GM23338 (cell line): ENCODE measurements at regions not wholly inside any gene's neighbourhood (a gene's known extent, or its start where the extent isn't known, plus 50 kb on each side); places are given as distances from the start of the nearest gene placed in this dataset.

Source experiments
- ATAC-seq: fragments of 200-7000 bp; cut with Tn5 transposase; 3 replicates; pipeline ENCODE4 v1.9.1; 2020
- DNase-seq: peaks from one replicate; pipeline ENCODE4 v3.0.0-alpha.2; 2015; ENCODE audit warnings: low spot score
- H2AFZ ChIP-seq: fragments of 200-600 bp; sonication (generic); 2 replicates; pipeline ENCODE4 v1.8.0; 2016; ENCODE audit warnings: antibody characterized with exemption, mild to moderate bottlenecking, moderate library complexity
- H3F3A ChIP-seq: fragments of 200-600 bp; sonication (generic); replicated peaks from 2 replicates; pipeline ENCODE4 v1.8.0; 2017; ENCODE audit warnings: antibody characterized with exemption, mixed run types, low read depth
- H3K27ac ChIP-seq: fragments of 200-600 bp; sonication (generic); 2 replicates; pipeline ENCODE4 v1.6.1; 2016; ENCODE audit warnings: low read depth
- H3K27me3 ChIP-seq: fragments of 200-600 bp; sonication (generic); 2 replicates; pipeline ENCODE4 v1.8.0; 2016; ENCODE audit warnings: mild to moderate bottlenecking, mixed run types, moderate library complexity; ENCODE audit not compliant: insufficient read depth
- H3K36me3 ChIP-seq: fragments of 200-600 bp; sonication (generic); 2 replicates; pipeline ENCODE4 v1.8.0; 2016; ENCODE audit warnings: mild to moderate bottlenecking; ENCODE audit not compliant: insufficient read depth
- H3K4me1 ChIP-seq: fragments of 200-600 bp; sonication (generic); 2 replicates; pipeline ENCODE4 v1.8.0; 2016; ENCODE audit warnings: mild to moderate bottlenecking, moderate library complexity; ENCODE audit not compliant: insufficient read depth
- H3K4me2 ChIP-seq: fragments of 200-600 bp; sonication (generic); 2 replicates; pipeline ENCODE4 v1.7.1; 2017; ENCODE audit warnings: mixed run types
- H3K4me3 ChIP-seq: fragments of 200-600 bp; sonication (generic); 2 replicates; pipeline ENCODE4 v1.6.1; 2016; ENCODE audit warnings: mixed run types
- H3K79me2 ChIP-seq: fragments of 200-600 bp; sonication (generic); replicated peaks from 2 replicates; pipeline ENCODE4 v1.8.0; 2017; ENCODE audit warnings: mild to moderate bottlenecking; ENCODE audit not compliant: insufficient read depth
- H3K9me2 ChIP-seq: fragments of 200-600 bp; sonication (generic); 2 replicates; pipeline ENCODE4 v1.8.0; 2017; ENCODE audit not compliant: insufficient read depth
- H4K20me1 ChIP-seq: fragments of 200-600 bp; sonication (generic); replicated peaks from 2 replicates; pipeline ENCODE4 v1.8.0; 2017; ENCODE audit warnings: mild to moderate bottlenecking; ENCODE audit not compliant: insufficient read depth
- H3K27ac Mint-ChIP-seq: 2 replicates; pipeline ENCODE4 v1.8.0; 2020; ENCODE audit warnings: inconsistent platforms, mild to moderate bottlenecking, moderate library complexity, mixed read lengths
- H3K27me3 Mint-ChIP-seq: 3 replicates; pipeline ENCODE4 v1.8.0; 2022; ENCODE audit warnings: low read depth, mild to moderate bottlenecking, moderate library complexity, mixed read lengths, inconsistent platforms; ENCODE audit not compliant: insufficient read depth, poor library complexity
- H3K36me3 Mint-ChIP-seq: 3 replicates; pipeline ENCODE4 v1.8.0; 2021; ENCODE audit warnings: low read depth, mild to moderate bottlenecking, inconsistent platforms, moderate library complexity, mixed read lengths
- H3K4me1 Mint-ChIP-seq: 3 replicates; pipeline ENCODE4 v1.8.0; 2020; ENCODE audit warnings: mild to moderate bottlenecking, inconsistent platforms, mixed read lengths
- H3K4me3 Mint-ChIP-seq: 3 replicates; pipeline ENCODE4 v1.8.0; 2021; ENCODE audit warnings: moderate library complexity, mild to moderate bottlenecking, inconsistent platforms, mixed read lengths
- H3K9me3 Mint-ChIP-seq: 3 replicates; pipeline ENCODE4 v1.8.0; 2020; ENCODE audit warnings: moderate library complexity, mild to moderate bottlenecking, inconsistent platforms, mixed read lengths
- CREB1 ChIP-seq: fragments of 250-450 bp; sonication (Bioruptor Pico); IDR thresholded peaks from 2 replicates; pipeline ENCODE4 v1.5.0; 2020; ENCODE audit warnings: low read depth, mild to moderate bottlenecking, moderate library complexity
- CTCF ChIP-seq, 2 experiments: fragments of 200-600 bp in 1 of 2; sonication (generic) in 1 of 2; conservative IDR thresholded peaks; 2 replicates each; pipeline versions ENCODE4 v1.5.1 to v1.6.1; 2016 to 2017; ENCODE audit warnings: antibody characterized with exemption in 2 of 2, low read depth in 2 of 2, mild to moderate bottlenecking in 2 of 2, moderate library complexity in 1 of 2
- EZH2 ChIP-seq: fragments of 200-600 bp; sonication (generic); IDR thresholded peaks from one replicate; pipeline ENCODE4 v1.8.0; 2017; ENCODE audit warnings: antibody characterized with exemption, mild to moderate bottlenecking, low read depth; ENCODE audit not compliant: unreplicated experiment
- EZH2phosphoT487 ChIP-seq: fragments of 200-600 bp; sonication (generic); IDR thresholded peaks from one replicate; pipeline ENCODE4 v1.8.1; 2018; ENCODE audit warnings: antibody characterized with exemption; ENCODE audit not compliant: unreplicated experiment
- JUNB ChIP-seq: IDR thresholded peaks from one replicate; pipeline ENCODE4 v1.6.1; 2016; ENCODE audit warnings: antibody characterized with exemption; ENCODE audit not compliant: unreplicated experiment
- NANOG ChIP-seq: IDR thresholded peaks from 2 replicates; pipeline ENCODE4 v1.6.1; 2016; ENCODE audit warnings: antibody characterized with exemption, borderline replicate concordance
- POLR2AphosphoS5 ChIP-seq: IDR thresholded peaks from 2 replicates; pipeline ENCODE4 v1.6.1; 2016; ENCODE audit warnings: antibody characterized with exemption, low read depth
- STAT1 ChIP-seq: IDR thresholded peaks from one replicate; pipeline ENCODE4 v1.6.1; 2016; ENCODE audit warnings: antibody characterized with exemption; ENCODE audit not compliant: unreplicated experiment
- ZNF114 ChIP-seq: fragments of 250-450 bp; sonication (Bioruptor Pico); IDR thresholded peaks from 2 replicates; pipeline ENCODE4 v1.5.0; 2020; ENCODE audit warnings: mild to moderate bottlenecking, moderate library complexity
- ZNF331 ChIP-seq: fragments of 250-450 bp; sonication (Bioruptor Pico); IDR thresholded peaks from 2 replicates; pipeline ENCODE4 v1.5.0; 2020; ENCODE audit warnings: low read depth, mild to moderate bottlenecking, moderate library complexity
- ZNF462 ChIP-seq: fragments of 250-450 bp; sonication (Bioruptor Pico); IDR thresholded peaks from 2 replicates; pipeline ENCODE4 v1.5.0; 2020; ENCODE audit warnings: mild to moderate bottlenecking, moderate library complexity
- TF ChIP-seq, protein P1 (sequence below): IDR thresholded peaks from 2 replicates; pipeline ENCODE4 v1.6.1; 2016; ENCODE audit warnings: antibody characterized with exemption
- TF ChIP-seq, protein P2 (sequence below): IDR thresholded peaks from one replicate; pipeline ENCODE4 v1.6.1; 2018; ENCODE audit warnings: antibody characterized with exemption; ENCODE audit not compliant: unreplicated experiment

GRCh38 chr9:79193501-79194223 is 378.1 kb upstream of the TLE4 start:
- H2AFZ ChIP-seq = no peak overlapping the region
- H3K79me2 ChIP-seq = no peaks in the 10 kb centered on the region
- no peaks in the 10 kb centered on the region for H3K4me1 ChIP-seq
- Mint-ChIP-seq H3K4me3 (no peak overlapping the region), H3K27ac (no peak overlapping the region), H3K27me3 (no peaks in the 10 kb centered on the region), H3K36me3 (no peaks in the 10 kb centered on the region), H3K4me1 (no peaks in the 10 kb centered on the region), H3K9me3 (no peaks in the 10 kb centered on the region)
- H3K4me3 ChIP-seq = no peak overlapping the region
- H3F3A ChIP-seq = no peaks in the 10 kb centered on the region
- H3K9me2 ChIP-seq = 0 out of 2 replicates have a peak, but pooled peaks cover 7% of the 10 kb centered on the region
- no peaks in the 10 kb centered on the region for H3K27me3 ChIP-seq
- DNase-seq = peak; percentile 14
- H3K4me2 ChIP-seq = no peak overlapping the region
- no peaks in the 10 kb centered on the region for H3K36me3 ChIP-seq
- no peak for TF ChIP-seq ZNF331
- TF ChIP-seq POLR2AphosphoS5 = no peak
- no peak for TF ChIP-seq EZH2
- no peak for TF ChIP-seq ZNF114
- no peak for TF ChIP-seq STAT1
- TF ChIP-seq, protein P1, sequence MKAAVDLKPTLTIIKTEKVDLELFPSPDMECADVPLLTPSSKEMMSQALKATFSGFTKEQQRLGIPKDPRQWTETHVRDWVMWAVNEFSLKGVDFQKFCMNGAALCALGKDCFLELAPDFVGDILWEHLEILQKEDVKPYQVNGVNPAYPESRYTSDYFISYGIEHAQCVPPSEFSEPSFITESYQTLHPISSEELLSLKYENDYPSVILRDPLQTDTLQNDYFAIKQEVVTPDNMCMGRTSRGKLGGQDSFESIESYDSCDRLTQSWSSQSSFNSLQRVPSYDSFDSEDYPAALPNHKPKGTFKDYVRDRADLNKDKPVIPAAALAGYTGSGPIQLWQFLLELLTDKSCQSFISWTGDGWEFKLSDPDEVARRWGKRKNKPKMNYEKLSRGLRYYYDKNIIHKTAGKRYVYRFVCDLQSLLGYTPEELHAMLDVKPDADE = no peak
- TF ChIP-seq EZH2phosphoT487 = no peak
- no peak for TF ChIP-seq CREB1 (CRISPR knock-in tag)
- no peak for TF ChIP-seq NANOG
- no peak for TF ChIP-seq CTCF (conservative IDR thresholded peaks at IDR 0.05; ENCODE audit: low read depth in 2 of 2)
- no peak for TF ChIP-seq JUNB
- TF ChIP-seq, protein P2, sequence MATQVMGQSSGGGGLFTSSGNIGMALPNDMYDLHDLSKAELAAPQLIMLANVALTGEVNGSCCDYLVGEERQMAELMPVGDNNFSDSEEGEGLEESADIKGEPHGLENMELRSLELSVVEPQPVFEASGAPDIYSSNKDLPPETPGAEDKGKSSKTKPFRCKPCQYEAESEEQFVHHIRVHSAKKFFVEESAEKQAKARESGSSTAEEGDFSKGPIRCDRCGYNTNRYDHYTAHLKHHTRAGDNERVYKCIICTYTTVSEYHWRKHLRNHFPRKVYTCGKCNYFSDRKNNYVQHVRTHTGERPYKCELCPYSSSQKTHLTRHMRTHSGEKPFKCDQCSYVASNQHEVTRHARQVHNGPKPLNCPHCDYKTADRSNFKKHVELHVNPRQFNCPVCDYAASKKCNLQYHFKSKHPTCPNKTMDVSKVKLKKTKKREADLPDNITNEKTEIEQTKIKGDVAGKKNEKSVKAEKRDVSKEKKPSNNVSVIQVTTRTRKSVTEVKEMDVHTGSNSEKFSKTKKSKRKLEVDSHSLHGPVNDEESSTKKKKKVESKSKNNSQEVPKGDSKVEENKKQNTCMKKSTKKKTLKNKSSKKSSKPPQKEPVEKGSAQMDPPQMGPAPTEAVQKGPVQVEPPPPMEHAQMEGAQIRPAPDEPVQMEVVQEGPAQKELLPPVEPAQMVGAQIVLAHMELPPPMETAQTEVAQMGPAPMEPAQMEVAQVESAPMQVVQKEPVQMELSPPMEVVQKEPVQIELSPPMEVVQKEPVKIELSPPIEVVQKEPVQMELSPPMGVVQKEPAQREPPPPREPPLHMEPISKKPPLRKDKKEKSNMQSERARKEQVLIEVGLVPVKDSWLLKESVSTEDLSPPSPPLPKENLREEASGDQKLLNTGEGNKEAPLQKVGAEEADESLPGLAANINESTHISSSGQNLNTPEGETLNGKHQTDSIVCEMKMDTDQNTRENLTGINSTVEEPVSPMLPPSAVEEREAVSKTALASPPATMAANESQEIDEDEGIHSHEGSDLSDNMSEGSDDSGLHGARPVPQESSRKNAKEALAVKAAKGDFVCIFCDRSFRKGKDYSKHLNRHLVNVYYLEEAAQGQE = no peak
- no peak for TF ChIP-seq ZNF462 (CRISPR knock-in tag)
- peak; percentile 66 for ATAC-seq
- H4K20me1 ChIP-seq = no peaks in the 10 kb centered on the region
- no peak overlapping the region for H3K27ac ChIP-seq
